ENCODE measurements at regions not wholly inside any gene's neighbourhood (a gene's known extent, or its start where the extent isn't known, plus 50 kb on each side); places are given as distances from the start of the nearest gene placed in this dataset.

GRCh38 chrX:142671036-142671435, 354.7 kb upstream of the SPANXN4 start:
- no peak overlapping the region for H3K27ac ChIP-seq (ENCODE audit: low read depth in 2 of 2, low read length in 2 of 2)
- H3K4me3 ChIP-seq (ENCODE audit: low read length in 3 of 3) = no peak overlapping the region
- H3K9ac ChIP-seq (ENCODE audit: low read length in 3 of 3) = no peak overlapping the region
- H3K9me3 ChIP-seq (ENCODE audit: control insufficient read depth in 2 of 3, insufficient read depth in 1 of 3, low read length in 3 of 3) = peaks cover 0 to 2% (median 0%) of the 10 kb centered on the region in 3 donors
- H3K27me3 ChIP-seq (ENCODE audit: control insufficient read depth, insufficient read depth, low read length) = no peaks in the 10 kb centered on the region
- no peaks in the 10 kb centered on the region for H3K4me1 ChIP-seq (ENCODE audit: control insufficient read depth in 2 of 3, insufficient read depth in 2 of 3, low read depth in 1 of 3, low read length in 3 of 3)
- no peak for TF ChIP-seq CTCF (IDR thresholded peaks at IDR 0.05; ENCODE audit: borderline replicate concordance, extremely low read depth, insufficient read depth)
- FAIRE-seq (no peak), DNase-seq (peak in 1 of 5 donors; percentile 40)
- no peaks in the 10 kb centered on the region for H3K36me3 ChIP-seq (ENCODE audit: control insufficient read depth in 2 of 3, insufficient read depth in 3 of 3, low read length in 3 of 3)
- intact Hi-C loops (cut with DNase I) = no loop called here

- no peak overlapping the region for H3K9ac ChIP-seq (ENCODE audit: low read length in 3 of 3)
- no peak for TF ChIP-seq CTCF (IDR thresholded peaks at IDR 0.05; ENCODE audit: borderline replicate concordance, extremely low read depth, insufficient read depth)
- no peak overlapping the region for H3K4me3 ChIP-seq (ENCODE audit: low read length in 3 of 3)
- H3K4me1 ChIP-seq (ENCODE audit: control insufficient read depth in 2 of 3, insufficient read depth in 2 of 3, low read depth in 1 of 3, low read length in 3 of 3) = no peaks in the 10 kb centered on the region
- no peak for DNase-seq
- intact Hi-C loops (cut with DNase I) = no loop called here
- no peaks in the 10 kb centered on the region for H3K9me3 ChIP-seq (ENCODE audit: control insufficient read depth in 2 of 3, insufficient read depth in 1 of 3, low read length in 3 of 3)
- no peak for FAIRE-seq
- no peak overlapping the region for H3K27ac ChIP-seq (ENCODE audit: low read depth in 2 of 2, low read length in 2 of 2)
- no peaks in the 10 kb centered on the region for H3K27me3 ChIP-seq (ENCODE audit: control insufficient read depth, insufficient read depth, low read length)
- H3K36me3 ChIP-seq (ENCODE audit: control insufficient read depth in 2 of 3, insufficient read depth in 3 of 3, low read length in 3 of 3) = no peaks in the 10 kb centered on the region
Measured at GRCh38 chrX:142663330-142664095, 362.2 kb upstream of the SPANXN4 start.

- no peak overlapping the region for H3K9ac ChIP-seq (ENCODE audit: low read length in 3 of 3)
- H3K9me3 ChIP-seq (ENCODE audit: control insufficient read depth in 2 of 3, insufficient read depth in 1 of 3, low read length in 3 of 3) = no peaks in the 10 kb centered on the region
- no peak overlapping the region for H3K27ac ChIP-seq (ENCODE audit: low read depth in 2 of 2, low read length in 2 of 2)
- H3K4me3 ChIP-seq (ENCODE audit: low read length in 3 of 3) = no peak overlapping the region
- H3K4me1 ChIP-seq (ENCODE audit: control insufficient read depth in 2 of 3, insufficient read depth in 2 of 3, low read depth in 1 of 3, low read length in 3 of 3) = no peaks in the 10 kb centered on the region
- no peak for FAIRE-seq
- H3K27me3 ChIP-seq (ENCODE audit: control insufficient read depth, insufficient read depth, low read length) = no peaks in the 10 kb centered on the region
- DNase-seq = no peak
- H3K36me3 ChIP-seq (ENCODE audit: control insufficient read depth in 2 of 3, insufficient read depth in 3 of 3, low read length in 3 of 3) = no peaks in the 10 kb centered on the region
- no peak for TF ChIP-seq CTCF (IDR thresholded peaks at IDR 0.05; ENCODE audit: borderline replicate concordance, extremely low read depth, insufficient read depth)
- intact Hi-C loops (cut with DNase I) = no loop called here
Measured at GRCh38 chrX:142661696-142662095, 364.0 kb upstream of the SPANXN4 start.

All from kidney (tissue), 13 donors.